Fibroblast of lung (primary cell): ENCODE measurements at regions not wholly inside any gene's neighbourhood (a gene's known extent, or its start where the extent isn't known, plus 50 kb on each side); places are given as distances from the start of the nearest gene placed in this dataset.

Experiments
- EZH2 ChIP-seq: IDR thresholded peaks from 2 replicates; pipeline ENCODE4 v1.5.1; 2012; ENCODE audit warnings: low read length, control low read depth, mild to moderate bottlenecking; ENCODE audit errors: missing control alignments
- TF ChIP-seq, protein P1 (sequence below), 2 donors: IDR thresholded peaks in 1 of 2; conservative IDR thresholded peaks in 1 of 2; 1 replicate in 1 of 2; 2 replicates in 1 of 2; pipeline ENCODE4 v1.5.1; 2011 to 2012; ENCODE audit warnings: low read length in 2 of 2, control low read depth in 1 of 2, inconsistent platforms in 1 of 2, low read depth in 1 of 2, mild to moderate bottlenecking in 1 of 2

DNA sequence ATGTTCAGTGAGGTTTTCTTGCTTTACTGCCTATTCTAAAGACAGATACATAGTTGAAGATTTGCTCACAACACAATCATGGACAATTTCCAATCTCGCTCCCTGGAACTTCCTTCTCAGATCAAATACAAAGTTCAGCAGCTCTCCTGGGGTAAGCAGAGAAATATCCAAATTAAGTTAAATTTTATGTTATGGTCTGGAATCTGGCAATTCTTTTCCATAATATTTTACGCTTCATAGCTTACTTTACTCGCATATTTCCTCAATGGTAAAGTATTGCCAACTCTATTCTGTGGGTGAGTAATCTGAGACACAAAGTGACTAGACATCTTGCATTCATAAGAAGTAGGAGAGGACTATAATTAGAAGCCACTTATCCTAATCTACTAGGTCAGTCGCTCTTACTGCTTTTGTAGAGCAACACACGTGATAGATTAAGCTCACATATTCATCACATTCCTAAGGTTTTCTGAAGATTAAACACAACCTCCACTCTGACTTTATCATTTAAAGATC lies 529.4 kb downstream of the CCDC85A start:
- TF ChIP-seq EZH2 = no peak
- TF ChIP-seq, protein P1, sequence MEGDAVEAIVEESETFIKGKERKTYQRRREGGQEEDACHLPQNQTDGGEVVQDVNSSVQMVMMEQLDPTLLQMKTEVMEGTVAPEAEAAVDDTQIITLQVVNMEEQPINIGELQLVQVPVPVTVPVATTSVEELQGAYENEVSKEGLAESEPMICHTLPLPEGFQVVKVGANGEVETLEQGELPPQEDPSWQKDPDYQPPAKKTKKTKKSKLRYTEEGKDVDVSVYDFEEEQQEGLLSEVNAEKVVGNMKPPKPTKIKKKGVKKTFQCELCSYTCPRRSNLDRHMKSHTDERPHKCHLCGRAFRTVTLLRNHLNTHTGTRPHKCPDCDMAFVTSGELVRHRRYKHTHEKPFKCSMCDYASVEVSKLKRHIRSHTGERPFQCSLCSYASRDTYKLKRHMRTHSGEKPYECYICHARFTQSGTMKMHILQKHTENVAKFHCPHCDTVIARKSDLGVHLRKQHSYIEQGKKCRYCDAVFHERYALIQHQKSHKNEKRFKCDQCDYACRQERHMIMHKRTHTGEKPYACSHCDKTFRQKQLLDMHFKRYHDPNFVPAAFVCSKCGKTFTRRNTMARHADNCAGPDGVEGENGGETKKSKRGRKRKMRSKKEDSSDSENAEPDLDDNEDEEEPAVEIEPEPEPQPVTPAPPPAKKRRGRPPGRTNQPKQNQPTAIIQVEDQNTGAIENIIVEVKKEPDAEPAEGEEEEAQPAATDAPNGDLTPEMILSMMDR (conservative IDR thresholded peaks at IDR 0.05 in 1 of 2, IDR thresholded peaks at IDR 0.05 in 1 of 2; ENCODE audit: low read depth in 1 of 2, low read length in 2 of 2) = no peak
